OCI-LY3 (cell line): ENCODE measurements at regions not wholly inside any gene's neighbourhood (a gene's known extent, or its start where the extent isn't known, plus 50 kb on each side); places are given as distances from the start of the nearest gene placed in this dataset.

ENCODE experiments used
- EZH2phosphoT487 ChIP-seq: fragments of 200-600 bp; shearing (Covaris generic); IDR thresholded peaks from 2 replicates; pipeline ENCODE4 v1.6.1; 2018; ENCODE audit warnings: antibody characterized with exemption, mixed run types, low read depth
- TF ChIP-seq, protein P1 (sequence below): fragments of 200-600, 300-600 bp; sonication (generic); IDR thresholded peaks from 2 replicates; pipeline ENCODE4 v1.5.1; 2014; ENCODE audit warnings: antibody characterized with exemption, low read length, low read depth

DNA sequence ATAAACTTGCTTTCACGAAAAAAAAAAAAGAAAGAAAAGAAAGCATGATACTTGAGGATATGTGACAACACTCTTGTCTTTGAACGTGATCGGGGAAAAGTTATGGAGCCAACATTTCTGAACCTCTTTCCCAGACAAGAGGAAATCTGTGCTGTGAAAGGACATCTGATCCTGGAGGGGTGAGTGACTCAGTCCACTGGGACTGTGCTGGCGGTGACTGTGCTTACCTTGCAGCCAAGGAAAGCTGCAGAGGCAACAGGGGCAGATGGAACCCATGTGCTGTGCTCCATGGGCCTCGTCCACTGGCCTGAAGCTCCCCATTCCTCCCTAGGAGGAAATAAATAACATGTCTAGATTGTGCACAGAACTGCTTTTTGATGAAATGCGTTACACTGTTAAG is 116.5 kb upstream of the RAB11FIP2 start:
- no peak for TF ChIP-seq EZH2phosphoT487
- TF ChIP-seq, protein P1, sequence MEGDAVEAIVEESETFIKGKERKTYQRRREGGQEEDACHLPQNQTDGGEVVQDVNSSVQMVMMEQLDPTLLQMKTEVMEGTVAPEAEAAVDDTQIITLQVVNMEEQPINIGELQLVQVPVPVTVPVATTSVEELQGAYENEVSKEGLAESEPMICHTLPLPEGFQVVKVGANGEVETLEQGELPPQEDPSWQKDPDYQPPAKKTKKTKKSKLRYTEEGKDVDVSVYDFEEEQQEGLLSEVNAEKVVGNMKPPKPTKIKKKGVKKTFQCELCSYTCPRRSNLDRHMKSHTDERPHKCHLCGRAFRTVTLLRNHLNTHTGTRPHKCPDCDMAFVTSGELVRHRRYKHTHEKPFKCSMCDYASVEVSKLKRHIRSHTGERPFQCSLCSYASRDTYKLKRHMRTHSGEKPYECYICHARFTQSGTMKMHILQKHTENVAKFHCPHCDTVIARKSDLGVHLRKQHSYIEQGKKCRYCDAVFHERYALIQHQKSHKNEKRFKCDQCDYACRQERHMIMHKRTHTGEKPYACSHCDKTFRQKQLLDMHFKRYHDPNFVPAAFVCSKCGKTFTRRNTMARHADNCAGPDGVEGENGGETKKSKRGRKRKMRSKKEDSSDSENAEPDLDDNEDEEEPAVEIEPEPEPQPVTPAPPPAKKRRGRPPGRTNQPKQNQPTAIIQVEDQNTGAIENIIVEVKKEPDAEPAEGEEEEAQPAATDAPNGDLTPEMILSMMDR, result no peak
